HL-60 (cell line): ENCODE measurements at regions not wholly inside any gene's neighbourhood (a gene's known extent, or its start where the extent isn't known, plus 50 kb on each side); places are given as distances from the start of the nearest gene placed in this dataset.

ENCODE experiments used
- DNase-seq, 2 experiments: peaks; one replicate each; pipeline ENCODE4 v3.0.0-alpha.2; 2010 to 2020; ENCODE audit warnings: low read depth in 1 of 2, low spot score in 1 of 2
- H3K27ac ChIP-seq: fragments of 250-450 bp; sonication (Bioruptor Pico); replicated peaks from 2 replicates; pipeline ENCODE4 v1.5.1; 2020; ENCODE audit warnings: mild to moderate bottlenecking, moderate library complexity
- H3K27me3 ChIP-seq: fragments of 250-450 bp; sonication (Bioruptor Pico); 2 replicates; pipeline ENCODE4 v1.5.1; 2021; ENCODE audit warnings: mild to moderate bottlenecking, moderate library complexity; ENCODE audit not compliant: insufficient read depth, poor library complexity, severe bottlenecking
- H3K4me3 ChIP-seq: replicated peaks from 2 replicates; pipeline ENCODE4 v1.5.1; 2011; ENCODE audit warnings: mild to moderate bottlenecking, control low read depth, low read length; ENCODE audit not compliant: insufficient read depth
- GABPA ChIP-seq: IDR thresholded peaks from 2 replicates; pipeline ENCODE4 v1.6.1; 2012; ENCODE audit warnings: low read depth
- POLR2AphosphoS5 ChIP-seq: IDR thresholded peaks from 2 replicates; pipeline ENCODE4 v1.6.1; 2012; ENCODE audit warnings: low read depth
- SPI1 ChIP-seq: IDR thresholded peaks from 2 replicates; pipeline ENCODE4 v1.6.1; 2012; ENCODE audit warnings: low read depth, mild to moderate bottlenecking, borderline replicate concordance
- TF ChIP-seq, protein P1 (sequence below): IDR thresholded peaks from 2 replicates; pipeline ENCODE4 v1.6.1; 2012; ENCODE audit warnings: low read depth; ENCODE audit not compliant: insufficient replicate concordance
- TF ChIP-seq, protein P2 (sequence below): IDR thresholded peaks from one replicate; pipeline ENCODE4 v1.5.1; 2011; ENCODE audit warnings: low read length, control low read depth, inconsistent platforms; ENCODE audit not compliant: insufficient read depth

DNA sequence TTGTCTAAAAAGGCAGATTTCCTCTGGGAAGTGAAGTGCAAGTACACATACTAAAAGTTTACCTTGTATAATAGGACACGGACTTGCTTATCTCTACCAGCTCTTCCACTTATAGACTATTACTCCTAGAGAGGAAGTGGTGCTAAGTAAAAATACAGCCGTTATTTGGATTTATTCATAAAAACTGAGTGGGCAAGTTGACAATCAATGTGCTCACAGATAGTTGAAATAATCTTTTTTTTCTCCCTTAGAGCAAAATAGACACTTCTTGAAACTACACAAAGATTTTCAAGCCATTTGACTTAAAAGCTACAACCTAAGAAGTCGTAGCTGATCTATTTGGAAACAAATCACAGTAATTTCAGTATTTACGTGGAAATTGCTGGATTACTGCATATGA lies 2584.7 kb upstream of the PCDH20 start:
- H3K27ac ChIP-seq = no peak overlapping the region
- DNase-seq = no peak
- no peaks in the 10 kb centered on the region for H3K27me3 ChIP-seq
- no peak for TF ChIP-seq POLR2AphosphoS5
- no peak for TF ChIP-seq GABPA
- TF ChIP-seq SPI1 = no peak
- TF ChIP-seq, protein P1, sequence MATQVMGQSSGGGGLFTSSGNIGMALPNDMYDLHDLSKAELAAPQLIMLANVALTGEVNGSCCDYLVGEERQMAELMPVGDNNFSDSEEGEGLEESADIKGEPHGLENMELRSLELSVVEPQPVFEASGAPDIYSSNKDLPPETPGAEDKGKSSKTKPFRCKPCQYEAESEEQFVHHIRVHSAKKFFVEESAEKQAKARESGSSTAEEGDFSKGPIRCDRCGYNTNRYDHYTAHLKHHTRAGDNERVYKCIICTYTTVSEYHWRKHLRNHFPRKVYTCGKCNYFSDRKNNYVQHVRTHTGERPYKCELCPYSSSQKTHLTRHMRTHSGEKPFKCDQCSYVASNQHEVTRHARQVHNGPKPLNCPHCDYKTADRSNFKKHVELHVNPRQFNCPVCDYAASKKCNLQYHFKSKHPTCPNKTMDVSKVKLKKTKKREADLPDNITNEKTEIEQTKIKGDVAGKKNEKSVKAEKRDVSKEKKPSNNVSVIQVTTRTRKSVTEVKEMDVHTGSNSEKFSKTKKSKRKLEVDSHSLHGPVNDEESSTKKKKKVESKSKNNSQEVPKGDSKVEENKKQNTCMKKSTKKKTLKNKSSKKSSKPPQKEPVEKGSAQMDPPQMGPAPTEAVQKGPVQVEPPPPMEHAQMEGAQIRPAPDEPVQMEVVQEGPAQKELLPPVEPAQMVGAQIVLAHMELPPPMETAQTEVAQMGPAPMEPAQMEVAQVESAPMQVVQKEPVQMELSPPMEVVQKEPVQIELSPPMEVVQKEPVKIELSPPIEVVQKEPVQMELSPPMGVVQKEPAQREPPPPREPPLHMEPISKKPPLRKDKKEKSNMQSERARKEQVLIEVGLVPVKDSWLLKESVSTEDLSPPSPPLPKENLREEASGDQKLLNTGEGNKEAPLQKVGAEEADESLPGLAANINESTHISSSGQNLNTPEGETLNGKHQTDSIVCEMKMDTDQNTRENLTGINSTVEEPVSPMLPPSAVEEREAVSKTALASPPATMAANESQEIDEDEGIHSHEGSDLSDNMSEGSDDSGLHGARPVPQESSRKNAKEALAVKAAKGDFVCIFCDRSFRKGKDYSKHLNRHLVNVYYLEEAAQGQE = no peak
- TF ChIP-seq, protein P2, sequence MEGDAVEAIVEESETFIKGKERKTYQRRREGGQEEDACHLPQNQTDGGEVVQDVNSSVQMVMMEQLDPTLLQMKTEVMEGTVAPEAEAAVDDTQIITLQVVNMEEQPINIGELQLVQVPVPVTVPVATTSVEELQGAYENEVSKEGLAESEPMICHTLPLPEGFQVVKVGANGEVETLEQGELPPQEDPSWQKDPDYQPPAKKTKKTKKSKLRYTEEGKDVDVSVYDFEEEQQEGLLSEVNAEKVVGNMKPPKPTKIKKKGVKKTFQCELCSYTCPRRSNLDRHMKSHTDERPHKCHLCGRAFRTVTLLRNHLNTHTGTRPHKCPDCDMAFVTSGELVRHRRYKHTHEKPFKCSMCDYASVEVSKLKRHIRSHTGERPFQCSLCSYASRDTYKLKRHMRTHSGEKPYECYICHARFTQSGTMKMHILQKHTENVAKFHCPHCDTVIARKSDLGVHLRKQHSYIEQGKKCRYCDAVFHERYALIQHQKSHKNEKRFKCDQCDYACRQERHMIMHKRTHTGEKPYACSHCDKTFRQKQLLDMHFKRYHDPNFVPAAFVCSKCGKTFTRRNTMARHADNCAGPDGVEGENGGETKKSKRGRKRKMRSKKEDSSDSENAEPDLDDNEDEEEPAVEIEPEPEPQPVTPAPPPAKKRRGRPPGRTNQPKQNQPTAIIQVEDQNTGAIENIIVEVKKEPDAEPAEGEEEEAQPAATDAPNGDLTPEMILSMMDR = no peak
- no peak overlapping the region for H3K4me3 ChIP-seq

DNA sequence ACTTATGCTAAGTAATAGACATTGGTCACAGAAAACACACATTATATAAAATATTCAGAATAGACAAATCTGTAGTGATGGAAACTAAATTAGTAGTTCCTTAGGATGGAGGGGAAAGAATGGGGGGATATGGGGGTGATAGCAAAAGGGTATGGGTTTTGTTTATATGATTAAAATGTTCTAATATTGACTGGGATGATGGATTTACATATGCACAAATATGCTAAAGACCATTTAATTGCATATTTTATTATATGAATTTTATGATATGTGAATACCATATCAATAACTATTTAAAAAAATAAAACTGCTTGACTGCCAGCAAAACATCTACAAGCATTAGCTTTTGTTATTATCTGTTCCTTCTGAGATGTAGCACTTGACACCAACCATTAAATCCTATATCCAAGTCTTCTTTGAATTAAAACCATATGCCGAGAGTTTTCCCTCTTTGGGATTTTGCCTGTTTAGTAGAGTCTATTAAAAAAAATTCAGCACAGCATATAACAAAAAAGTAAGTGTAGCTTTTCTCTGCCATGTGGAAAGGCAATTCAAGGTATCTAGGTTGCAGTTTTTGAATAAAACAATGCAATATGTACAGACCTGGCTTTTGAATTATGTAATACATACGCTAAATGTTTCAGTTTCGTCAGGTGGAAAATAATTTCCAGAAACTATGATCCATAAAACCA lies 2584.1 kb upstream of the PCDH20 start:
- Histone ChIP-seq H3K4me3 (no peak overlapping the region), H3K27me3 (no peaks in the 10 kb centered on the region), H3K27ac (no peak overlapping the region)
- no peak for DNase-seq
- TF ChIP-seq POLR2AphosphoS5 = no peak

DNA sequence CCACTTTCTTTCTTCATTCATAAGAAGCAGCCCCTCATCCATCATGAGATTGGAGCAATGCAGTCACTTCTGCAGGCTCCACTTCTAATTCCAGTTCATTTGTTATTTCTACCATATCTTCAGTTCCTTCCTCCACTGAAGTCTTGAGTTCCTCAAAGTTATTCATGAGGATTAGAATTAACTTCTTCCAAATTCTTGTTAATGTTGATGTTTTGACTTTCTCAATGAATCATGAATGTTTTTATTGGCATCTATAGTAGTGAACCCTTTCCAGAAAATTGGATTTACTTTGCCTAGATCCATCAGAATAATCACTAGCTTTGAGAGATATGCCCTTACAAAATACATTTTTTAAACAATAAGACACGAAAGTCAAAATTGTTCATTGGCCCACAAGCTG lies 2567.7 kb upstream of the PCDH20 start:
- TF ChIP-seq POLR2AphosphoS5 (no peak), SPI1 (no peak), GABPA (no peak)
- TF ChIP-seq, protein P1 = no peak
- TF ChIP-seq, protein P2 = no peak
- H3K27ac ChIP-seq = no peak overlapping the region
- H3K27me3 ChIP-seq = no peaks in the 10 kb centered on the region
- no peak for DNase-seq
- H3K4me3 ChIP-seq = no peak overlapping the region

DNA sequence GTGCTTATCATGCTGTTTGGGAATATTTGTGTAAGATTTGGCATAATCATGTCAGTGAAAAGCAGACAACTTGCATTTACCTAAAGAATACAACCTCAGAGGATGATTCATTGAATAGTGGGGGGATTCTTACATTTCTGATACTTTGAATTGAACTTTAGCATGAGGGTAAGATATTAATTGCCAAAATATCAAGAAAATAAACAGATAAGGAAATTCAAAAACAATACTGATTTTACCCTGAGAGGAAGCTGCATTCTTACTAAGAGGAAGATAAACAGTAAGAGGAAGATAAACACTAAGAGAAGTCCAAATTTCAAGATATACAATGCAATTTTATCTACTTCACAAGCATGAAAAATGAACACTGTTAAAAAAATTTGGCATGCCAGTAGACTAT lies 2564.3 kb upstream of the PCDH20 start:
- Histone ChIP-seq H3K27ac (no peak overlapping the region), H3K4me3 (no peak overlapping the region), H3K27me3 (no peaks in the 10 kb centered on the region)
- DNase-seq = no peak
- no peak for TF ChIP-seq SPI1
- TF ChIP-seq, protein P2 = no peak
- TF ChIP-seq GABPA = no peak
- no peak for TF ChIP-seq POLR2AphosphoS5
- TF ChIP-seq, protein P1 = no peak
